ENCODE measurements at regions not wholly inside any gene's neighbourhood (a gene's known extent, or its start where the extent isn't known, plus 50 kb on each side); places are given as distances from the start of the nearest gene placed in this dataset.
"Not testable (repeated sequence)": the region's sequence is repeated elsewhere in the genome, so short reads cannot be mapped to it uniquely, and the experiment has no call there.

GRCh38 chr15:75100679-75101078 lies 77.3 kb downstream of the PPCDC start:
- ATAC-seq = no peak
- DNase-seq = no peak

DNA sequence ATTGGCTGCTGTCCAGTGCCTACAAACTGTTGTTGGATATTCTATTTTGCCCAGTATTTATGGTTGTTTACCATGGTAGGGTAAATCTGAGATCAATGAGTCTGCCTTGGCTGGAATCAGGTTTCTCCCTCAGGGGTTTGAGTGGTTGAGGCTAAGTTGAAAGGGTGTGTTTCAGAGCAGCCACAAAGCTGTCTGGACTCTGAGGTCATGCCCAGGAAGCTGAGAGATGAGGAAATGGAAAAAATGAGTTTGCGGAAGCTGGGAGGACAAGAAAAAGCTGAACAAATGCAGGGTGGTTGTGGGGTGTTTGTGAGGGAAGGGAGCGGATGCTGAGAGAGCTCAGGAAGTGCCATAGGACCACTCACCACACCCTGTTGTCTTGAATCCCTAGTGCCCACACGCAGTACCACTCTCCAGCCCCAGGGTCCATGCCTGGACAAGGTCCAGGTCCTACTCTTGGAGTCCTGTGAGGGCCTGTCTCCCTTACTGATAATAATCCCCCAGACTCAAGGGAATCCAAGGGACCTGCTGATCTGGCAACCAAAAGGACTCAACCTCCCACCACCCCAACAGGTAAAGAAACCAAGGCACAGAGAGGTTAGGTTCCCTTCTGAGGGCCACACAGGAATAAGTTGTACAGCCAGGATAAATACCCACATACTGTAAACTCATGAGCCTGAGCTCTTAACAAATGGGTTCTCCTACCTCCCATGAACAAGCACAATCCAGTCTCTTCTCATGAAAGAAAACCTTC lies 81.6 kb downstream of the PPCDC start:
- DNase-seq (peak; percentile 50), ATAC-seq (peak; percentile 66)

- DNase-seq (no peak), ATAC-seq (no peak)
Observed at GRCh38 chr15:75107516-75107907, 84.1 kb downstream of the PPCDC start.

DNA sequence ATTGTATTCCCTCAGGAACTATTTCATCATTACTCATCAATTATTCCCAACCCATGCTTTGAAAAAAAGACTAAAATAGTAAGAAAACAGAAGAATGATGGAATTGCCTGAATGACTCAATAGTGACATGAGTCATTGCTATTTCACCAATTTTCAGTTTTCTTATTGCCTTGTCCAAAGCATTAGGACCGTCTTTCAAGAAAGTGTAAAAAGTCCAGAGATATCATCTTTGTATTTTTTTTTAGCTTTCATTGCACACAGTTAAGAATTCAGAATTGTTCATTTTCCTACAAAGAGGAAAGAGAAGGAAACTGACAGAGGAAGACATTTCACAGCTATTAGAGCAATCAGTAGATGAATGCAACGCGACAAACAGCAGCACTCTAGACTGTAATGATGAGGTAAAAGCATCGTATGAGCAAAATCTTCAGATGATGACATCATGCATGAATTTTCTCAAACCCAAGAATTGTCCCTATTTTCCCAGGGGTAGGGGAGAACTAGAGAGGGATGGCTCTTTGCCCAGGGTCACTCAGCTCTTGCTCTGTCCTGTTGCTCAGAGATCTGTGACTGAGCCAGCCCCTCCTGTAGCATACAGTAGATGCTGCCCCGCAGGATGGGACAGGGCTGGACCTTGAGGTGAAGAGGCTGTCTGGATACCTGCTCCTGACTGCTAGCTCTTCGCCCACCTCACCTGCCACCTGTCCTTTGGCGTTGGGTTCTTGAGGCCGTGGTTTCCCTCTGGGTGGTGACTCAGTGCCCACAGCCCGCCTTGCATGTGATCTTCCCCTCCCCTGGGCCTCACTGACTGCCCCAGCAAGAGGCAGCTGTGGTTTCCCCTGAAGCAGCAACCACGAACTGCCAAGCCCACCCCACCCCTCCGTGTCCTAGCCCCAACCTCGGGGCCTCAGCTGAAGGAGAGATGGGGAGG lies 84.8 kb downstream of the PPCDC start:
- ATAC-seq = peak; percentile 85
- DNase-seq = peak; percentile 83

GRCh38 chr15:75109021-75109735 lies 85.8 kb downstream of the PPCDC start:
- DNase-seq = no peak
- ATAC-seq = no peak

DNA sequence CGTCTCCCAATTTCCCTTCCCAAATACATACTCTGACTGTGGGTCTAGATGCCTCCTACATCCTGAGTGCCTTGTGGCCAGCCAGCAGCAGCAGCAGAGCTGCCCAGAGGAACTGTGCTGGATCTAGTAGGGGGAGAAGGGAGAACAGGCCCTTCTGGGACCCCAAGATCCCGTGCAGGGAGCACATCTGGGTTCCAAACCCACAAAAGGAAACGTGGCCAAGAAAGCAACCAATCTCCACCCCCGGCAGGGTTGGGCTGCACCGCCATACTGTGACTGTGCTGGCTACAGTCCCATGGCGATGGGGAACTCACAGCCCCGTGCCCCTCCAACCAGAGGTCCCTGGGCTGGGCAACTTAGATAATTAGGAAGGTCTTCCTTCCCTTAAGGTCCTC lies 86.3 kb downstream of the PPCDC start:
- no peak for DNase-seq
- ATAC-seq = no peak

- DNase-seq (no peak), ATAC-seq (no peak)
Observed at GRCh38 chr15:75112278-75112847, 89.0 kb downstream of the PPCDC start.

GRCh38 chr15:75112848-75113492 lies 88.7 kb upstream of the C15orf39 start:
- no peak for ATAC-seq

DNA sequence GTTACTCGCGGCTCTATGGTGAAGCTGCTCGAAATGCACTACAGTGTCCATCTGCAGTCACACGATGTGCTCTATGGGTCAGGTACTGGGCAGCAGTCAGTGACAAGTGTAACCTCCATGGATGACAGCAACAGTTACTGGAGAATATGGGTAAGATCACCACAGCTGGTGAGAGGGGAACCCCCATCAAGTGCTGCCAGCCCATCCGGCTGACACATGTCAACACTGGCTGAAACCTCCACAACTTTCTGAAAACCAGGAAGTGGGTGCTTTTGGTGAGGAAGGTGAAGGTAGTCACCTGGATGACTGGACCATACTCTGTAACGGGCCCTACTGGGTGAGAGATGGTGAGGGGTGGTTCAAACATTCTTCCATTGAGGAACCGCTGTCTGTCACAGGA lies 87.4 kb upstream of the C15orf39 start:
- DNase-seq = no peak
- ATAC-seq = peak; percentile 11

More at GRCh38 chr15:75112848-75113492, 88.7 kb upstream of the C15orf39 start:
- DNase-seq = no peak

DNA sequence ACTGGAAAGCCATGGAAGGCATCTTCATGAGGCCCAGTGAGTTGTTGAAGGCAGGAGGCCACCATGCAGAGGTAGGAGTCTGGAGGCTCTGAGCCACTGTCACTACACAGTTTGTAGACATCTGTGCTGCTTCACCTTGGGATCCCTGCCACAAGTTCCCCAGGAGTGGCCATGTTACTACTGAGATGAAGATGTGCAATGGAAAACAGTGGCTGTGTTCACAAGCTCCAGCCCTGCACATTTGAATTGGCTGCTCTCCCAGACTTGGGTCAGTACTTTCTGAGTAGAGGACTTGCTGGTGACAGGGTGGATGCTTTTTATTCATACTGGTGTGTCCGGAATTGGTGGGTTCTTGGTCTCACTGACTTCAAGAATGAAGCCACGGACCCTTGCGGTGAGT lies 86.9 kb upstream of the C15orf39 start:
- ATAC-seq (no peak), DNase-seq (no peak)

- ATAC-seq, DNase-seq: not testable (repeated sequence)
Observed at GRCh38 chr15:75115411-75115913, 86.2 kb upstream of the C15orf39 start.

- ATAC-seq, DNase-seq: not testable (repeated sequence)
Observed at GRCh38 chr15:75116143-75116542, 85.5 kb upstream of the C15orf39 start.

DNA sequence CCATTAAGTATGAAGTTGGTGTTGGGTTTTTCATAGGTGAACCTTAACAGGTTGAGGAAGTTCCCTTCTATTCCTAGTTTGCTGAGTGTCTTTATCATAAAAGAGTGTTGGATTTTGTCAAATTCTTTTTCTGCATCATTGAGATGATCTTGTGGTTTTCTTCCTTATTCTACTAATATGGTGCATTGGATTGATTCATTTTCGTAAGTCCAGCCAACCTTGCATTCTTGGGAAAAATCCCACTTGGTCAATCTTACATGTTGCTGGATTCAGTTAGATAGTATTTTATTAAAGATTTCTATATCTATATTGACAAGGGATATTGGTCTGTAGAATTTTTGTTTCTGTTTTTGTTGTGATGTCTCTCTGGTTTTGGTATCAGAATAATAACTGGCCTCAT lies 83.7 kb upstream of the C15orf39 start:
- ATAC-seq = no peak
- no peak for DNase-seq

GRCh38 chr15:75119312-75119711 lies 82.4 kb upstream of the C15orf39 start:
- not testable (repeated sequence) for DNase-seq

GRCh38 chr15:75121491-75121890 lies 80.2 kb upstream of the C15orf39 start:
- DNase-seq = no peak
- ATAC-seq = no peak

More at GRCh38 chr15:75119312-75119711, 82.4 kb upstream of the C15orf39 start:
- not testable (repeated sequence) for ATAC-seq

DNA sequence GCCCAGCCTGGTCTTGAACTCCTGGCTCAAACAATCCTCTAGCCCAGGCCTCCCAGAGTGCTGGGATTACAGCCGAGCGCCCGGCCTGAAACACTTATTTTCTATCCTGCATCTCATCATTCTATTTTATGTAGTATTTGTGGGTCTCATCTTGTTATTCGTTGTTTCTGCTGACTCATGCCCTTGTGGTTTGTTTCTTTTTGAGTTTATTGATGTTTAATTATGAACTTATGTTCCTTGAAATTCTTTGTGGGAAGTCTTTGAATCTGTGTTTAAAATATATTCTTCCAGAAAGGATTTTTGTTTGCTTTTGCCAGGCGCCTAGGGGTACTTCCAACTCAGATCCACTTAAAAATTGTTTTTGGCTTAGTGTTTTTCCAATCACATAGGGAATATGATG lies 78.3 kb upstream of the C15orf39 start:
- DNase-seq = no peak
- ATAC-seq = no peak

DNA sequence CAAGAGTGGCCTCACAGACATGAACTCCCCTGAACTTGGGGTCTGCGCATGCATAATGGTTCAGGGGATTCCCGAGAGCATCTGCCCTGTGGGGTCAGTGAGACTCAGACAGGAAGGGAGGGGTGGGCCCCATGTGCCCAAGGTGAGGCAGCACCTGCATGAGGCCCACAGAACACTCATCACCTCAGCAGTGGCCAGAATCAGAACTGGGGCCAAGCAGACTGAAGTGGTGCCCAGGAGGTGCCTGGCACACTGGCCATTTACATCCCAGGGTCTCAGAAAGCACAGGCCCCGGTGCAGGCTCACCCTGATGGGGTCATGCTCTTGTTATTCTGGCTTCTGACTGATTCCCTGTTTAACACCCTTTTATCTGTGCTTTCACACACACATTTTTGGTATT lies 77.4 kb upstream of the C15orf39 start:
- ATAC-seq, DNase-seq: not testable (repeated sequence)

GRCh38 chr15:75125935-75126334 lies 75.7 kb upstream of the C15orf39 start:
- DNase-seq = no peak
- no peak for ATAC-seq

GRCh38 chr15:75126864-75127580 lies 74.7 kb upstream of the C15orf39 start:
- ATAC-seq (no peak), DNase-seq (no peak)

GRCh38 chr15:75129788-75130187 lies 71.9 kb upstream of the C15orf39 start:
- DNase-seq (no peak), ATAC-seq (no peak)

- DNase-seq = no peak
- ATAC-seq = no peak
Observed at GRCh38 chr15:75131269-75131643, 70.4 kb upstream of the C15orf39 start.
